ENCODE measurements at regions not wholly inside any gene's neighbourhood (a gene's known extent, or its start where the extent isn't known, plus 50 kb on each side); places are given as distances from the start of the nearest gene placed in this dataset.

- Histone ChIP-seq H3K9me2 (ENCODE audit: insufficient read depth) (no peaks in the 10 kb centered on the region), H3K9ac (no peak overlapping the region), H2AFZ (no peak overlapping the region), H3F3A (ENCODE audit: insufficient read depth) (no peaks in the 10 kb centered on the region), H3K27ac (no peak overlapping the region), H3K27me3 (replicated peaks; ENCODE audit: insufficient read depth) (no peaks in the 10 kb centered on the region), H3K4me2 (ENCODE audit: unreplicated experiment) (no peak overlapping the region), H3K4me3 (no peak overlapping the region), H3K4me1 (ENCODE audit: insufficient read depth) (no peaks in the 10 kb centered on the region), H3K36me3 (ENCODE audit: low read depth) (no peaks in the 10 kb centered on the region), H3K79me2 (ENCODE audit: insufficient read depth) (no peaks in the 10 kb centered on the region), H4K20me1 (ENCODE audit: insufficient read depth) (no peaks in the 10 kb centered on the region), H3K9me3 (ENCODE audit: low read depth) (no peaks in the 10 kb centered on the region)
- no peak for TF ChIP-seq EZH2 (IDR thresholded peaks at IDR 0.05; ENCODE audit: insufficient read depth, poor library complexity, severe bottlenecking)
- no peak for TF ChIP-seq EZH2phosphoT487 (IDR thresholded peaks at IDR 0.05; ENCODE audit: insufficient read depth, low read depth)
- 52 to 71% methylated on average over 2 of the region's 2 CpGs for WGBS, 2 experiments (ENCODE audit: low coverage in 1 of 2, low lambda C conversion rate in 2 of 2, missing lambda C conversion rate in 2 of 2)
- DNase-seq, result no peak
- in situ Hi-C loops (cut with MboI), result no loop called here
These were observed 64.3 kb upstream of the PCGF5 start for GRCh38 chr10:91156196-91156595.

GRCh38 chr10:91159254-91159783 lies 61.1 kb upstream of the PCGF5 start:
- H3K27ac ChIP-seq, result no peak overlapping the region
- no peaks in the 10 kb centered on the region for H3K36me3 ChIP-seq (ENCODE audit: low read depth)
- no peaks in the 10 kb centered on the region for H3K27me3 ChIP-seq (replicated peaks; ENCODE audit: insufficient read depth)
- 95 to 100% methylated on average over 2 of the region's 2 CpGs for WGBS, 2 experiments (ENCODE audit: low coverage in 1 of 2, low lambda C conversion rate in 2 of 2, missing lambda C conversion rate in 2 of 2)
- no peak overlapping the region for H3K9ac ChIP-seq
- H3F3A ChIP-seq (ENCODE audit: insufficient read depth), result peaks cover 3% of the 10 kb centered on the region
- no peaks in the 10 kb centered on the region for H4K20me1 ChIP-seq (ENCODE audit: insufficient read depth)
- H3K4me1 ChIP-seq (ENCODE audit: insufficient read depth), result peaks cover 6% of the 10 kb centered on the region; the same call in 1 of the 2 replicates
- no peak for TF ChIP-seq EZH2phosphoT487 (IDR thresholded peaks at IDR 0.05; ENCODE audit: insufficient read depth, low read depth)
- no peak for TF ChIP-seq EZH2 (IDR thresholded peaks at IDR 0.05; ENCODE audit: insufficient read depth, poor library complexity, severe bottlenecking)
- in situ Hi-C loops (cut with MboI), result no loop called here
- H3K4me3 ChIP-seq, result no peak overlapping the region
- no peaks in the 10 kb centered on the region for H3K9me3 ChIP-seq (ENCODE audit: low read depth)
- H2AFZ ChIP-seq, result no peak overlapping the region
- no peaks in the 10 kb centered on the region for H3K9me2 ChIP-seq (ENCODE audit: insufficient read depth)
- peak; percentile 20 for DNase-seq
- H3K79me2 ChIP-seq (ENCODE audit: insufficient read depth), result peaks cover 4% of the 10 kb centered on the region
- H3K4me2 ChIP-seq (ENCODE audit: unreplicated experiment), result no peak overlapping the region

GRCh38 chr10:91162050-91162494 lies 58.4 kb upstream of the PCGF5 start:
- peaks cover 7% of the 10 kb centered on the region; the same call in 1 of the 2 replicates for H3K4me1 ChIP-seq (ENCODE audit: insufficient read depth)
- H3K9me3 ChIP-seq (ENCODE audit: low read depth), result no peaks in the 10 kb centered on the region
- 17 to 24% methylated on average over 11 to 13 of the region's 13 CpGs for WGBS, 2 experiments (ENCODE audit: low coverage in 1 of 2, low lambda C conversion rate in 2 of 2, missing lambda C conversion rate in 2 of 2)
- H3K4me3 ChIP-seq, result peak overlapping the region; percentile 85
- no peaks in the 10 kb centered on the region for H4K20me1 ChIP-seq (ENCODE audit: insufficient read depth)
- H3K36me3 ChIP-seq (ENCODE audit: low read depth), result no peaks in the 10 kb centered on the region
- H3K79me2 ChIP-seq (ENCODE audit: insufficient read depth), result peaks cover 31% of the 10 kb centered on the region
- H2AFZ ChIP-seq, result peak overlapping the region; percentile 90
- H3K27me3 ChIP-seq (replicated peaks; ENCODE audit: insufficient read depth), result no peaks in the 10 kb centered on the region
- H3K9ac ChIP-seq, result peak overlapping the region; percentile 91
- H3K4me2 ChIP-seq (ENCODE audit: unreplicated experiment), result peak overlapping the region; percentile 81
- peaks cover 16% of the 10 kb centered on the region for H3F3A ChIP-seq (ENCODE audit: insufficient read depth)
- H3K9me2 ChIP-seq (ENCODE audit: insufficient read depth), result no peaks in the 10 kb centered on the region
- H3K27ac ChIP-seq, result peak overlapping the region; percentile 70
- in situ Hi-C loops (cut with MboI), result no loop called here
- TF ChIP-seq EZH2phosphoT487 (IDR thresholded peaks at IDR 0.05; ENCODE audit: insufficient read depth, low read depth) (no peak), EZH2 (IDR thresholded peaks at IDR 0.05; ENCODE audit: insufficient read depth, poor library complexity, severe bottlenecking) (no peak)
- DNase-seq, result peak; percentile 72

GRCh38 chr10:91162495-91163268 lies 57.8 kb upstream of the PCGF5 start:
- TF ChIP-seq EZH2phosphoT487 (IDR thresholded peaks at IDR 0.05; ENCODE audit: insufficient read depth, low read depth) (no peak), EZH2 (IDR thresholded peaks at IDR 0.05; ENCODE audit: insufficient read depth, poor library complexity, severe bottlenecking) (no peak)
- H3K27ac ChIP-seq, result peak overlapping the region; percentile 89
- in situ Hi-C loops (cut with MboI), result no loop called here
- no peaks in the 10 kb centered on the region for H3K9me2 ChIP-seq (ENCODE audit: insufficient read depth)
- 1% methylated on average over 27 to 85 of the region's 110 CpGs for WGBS, 2 experiments (ENCODE audit: low coverage in 1 of 2, low lambda C conversion rate in 2 of 2, missing lambda C conversion rate in 2 of 2)
- peak overlapping the region; percentile 90 for H2AFZ ChIP-seq
- H3F3A ChIP-seq (ENCODE audit: insufficient read depth), result peaks cover 16% of the 10 kb centered on the region
- peaks cover 7% of the 10 kb centered on the region; the same call in 1 of the 2 replicates for H3K4me1 ChIP-seq (ENCODE audit: insufficient read depth)
- peak; percentile 84 for DNase-seq
- peak overlapping the region; percentile 81 for H3K4me2 ChIP-seq (ENCODE audit: unreplicated experiment)
- H3K9me3 ChIP-seq (ENCODE audit: low read depth), result no peaks in the 10 kb centered on the region
- no peaks in the 10 kb centered on the region for H4K20me1 ChIP-seq (ENCODE audit: insufficient read depth)
- H3K79me2 ChIP-seq (ENCODE audit: insufficient read depth), result peaks cover 37% of the 10 kb centered on the region
- H3K4me3 ChIP-seq, result peak overlapping the region; percentile 85
- H3K9ac ChIP-seq, result peak overlapping the region; percentile 91
- no peaks in the 10 kb centered on the region for H3K36me3 ChIP-seq (ENCODE audit: low read depth)
- no peaks in the 10 kb centered on the region for H3K27me3 ChIP-seq (replicated peaks; ENCODE audit: insufficient read depth)
